ENCODE measurements at regions not wholly inside any gene's neighbourhood (a gene's known extent, or its start where the extent isn't known, plus 50 kb on each side); places are given as distances from the start of the nearest gene placed in this dataset.

DNA sequence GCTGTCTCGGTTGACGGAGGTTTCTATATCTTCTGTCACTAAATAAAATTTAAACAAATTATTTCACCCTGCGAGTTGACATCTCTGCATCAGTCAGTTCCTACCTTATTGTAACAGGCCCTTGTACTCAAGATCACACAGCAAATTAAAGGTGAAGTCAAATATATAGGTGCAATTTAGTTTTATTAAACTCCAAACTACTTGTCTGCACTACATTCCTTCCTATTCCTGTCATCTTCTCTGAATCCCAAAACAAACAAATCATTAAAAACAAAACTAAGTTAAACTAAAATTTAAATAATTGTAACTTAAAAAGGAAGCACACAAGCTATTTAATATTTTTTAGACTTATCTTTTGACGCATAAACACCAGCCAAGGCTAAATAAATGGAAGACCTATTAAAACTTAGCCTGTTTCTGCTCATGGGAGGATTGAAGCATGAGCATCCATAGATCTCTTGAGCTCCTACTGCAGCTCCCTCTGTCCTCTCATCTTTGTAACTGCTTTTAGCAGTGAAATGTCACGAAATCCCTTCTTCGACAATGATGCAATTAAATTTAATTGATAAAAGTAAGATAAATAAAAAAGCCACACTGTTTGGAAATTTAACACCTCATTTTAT lies 1152.3 kb upstream of the GJE1 start:
- TF ChIP-seq, protein P1, sequence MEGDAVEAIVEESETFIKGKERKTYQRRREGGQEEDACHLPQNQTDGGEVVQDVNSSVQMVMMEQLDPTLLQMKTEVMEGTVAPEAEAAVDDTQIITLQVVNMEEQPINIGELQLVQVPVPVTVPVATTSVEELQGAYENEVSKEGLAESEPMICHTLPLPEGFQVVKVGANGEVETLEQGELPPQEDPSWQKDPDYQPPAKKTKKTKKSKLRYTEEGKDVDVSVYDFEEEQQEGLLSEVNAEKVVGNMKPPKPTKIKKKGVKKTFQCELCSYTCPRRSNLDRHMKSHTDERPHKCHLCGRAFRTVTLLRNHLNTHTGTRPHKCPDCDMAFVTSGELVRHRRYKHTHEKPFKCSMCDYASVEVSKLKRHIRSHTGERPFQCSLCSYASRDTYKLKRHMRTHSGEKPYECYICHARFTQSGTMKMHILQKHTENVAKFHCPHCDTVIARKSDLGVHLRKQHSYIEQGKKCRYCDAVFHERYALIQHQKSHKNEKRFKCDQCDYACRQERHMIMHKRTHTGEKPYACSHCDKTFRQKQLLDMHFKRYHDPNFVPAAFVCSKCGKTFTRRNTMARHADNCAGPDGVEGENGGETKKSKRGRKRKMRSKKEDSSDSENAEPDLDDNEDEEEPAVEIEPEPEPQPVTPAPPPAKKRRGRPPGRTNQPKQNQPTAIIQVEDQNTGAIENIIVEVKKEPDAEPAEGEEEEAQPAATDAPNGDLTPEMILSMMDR (IDR thresholded peaks at IDR 0.05): no peak
- no peak for TF ChIP-seq ZFX (IDR thresholded peaks at IDR 0.05; ENCODE audit: borderline replicate concordance)
- H3K27ac ChIP-seq: no peak overlapping the region

DNA sequence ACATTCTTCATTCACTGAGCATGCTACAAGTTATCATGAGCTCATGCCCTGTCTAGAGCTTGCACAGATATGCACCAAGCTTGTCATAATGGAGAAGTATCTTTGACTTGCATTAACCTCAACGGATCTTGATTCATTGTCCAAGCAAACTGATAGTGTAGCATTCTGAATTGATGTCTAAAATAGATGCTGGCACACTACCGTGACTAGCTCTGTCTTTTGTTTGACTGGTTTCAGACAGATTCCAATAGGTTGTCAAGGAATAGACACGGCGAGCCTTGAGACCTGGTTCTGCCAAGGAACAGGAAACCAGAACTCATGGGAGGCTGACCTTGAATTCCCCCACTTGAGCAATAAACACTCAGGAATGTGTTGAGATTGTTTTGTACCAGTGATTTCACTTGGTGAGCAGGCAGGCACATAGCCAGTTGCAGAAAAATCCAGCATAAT lies 1153.1 kb upstream of the GJE1 start:
- no peak for TF ChIP-seq ZFX (IDR thresholded peaks at IDR 0.05; ENCODE audit: borderline replicate concordance)
- TF ChIP-seq, protein P1 (IDR thresholded peaks at IDR 0.05): no peak
- no peak overlapping the region for H3K27ac ChIP-seq

DNA sequence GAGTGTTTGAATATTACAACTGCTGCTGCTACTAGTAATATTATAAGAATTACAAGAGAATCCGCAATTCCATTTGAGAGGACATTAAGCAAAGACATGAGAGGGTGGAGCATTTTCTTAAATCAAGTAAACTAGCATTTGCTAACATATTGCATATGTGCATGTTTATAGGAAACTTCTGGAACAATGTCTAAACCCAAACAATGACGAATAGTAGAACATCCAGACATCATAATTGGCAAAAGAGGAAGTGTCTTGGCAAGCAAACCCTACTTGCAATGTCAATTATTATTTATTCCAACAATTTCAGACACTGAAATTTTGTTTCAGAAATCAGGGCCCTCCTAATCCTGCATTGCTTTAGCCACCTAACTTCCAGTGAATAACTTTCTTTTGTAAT lies 1155.3 kb upstream of the GJE1 start:
- no peak overlapping the region for H3K27ac ChIP-seq
- no peak for TF ChIP-seq ZFX (IDR thresholded peaks at IDR 0.05; ENCODE audit: borderline replicate concordance)
- TF ChIP-seq, protein P1 (IDR thresholded peaks at IDR 0.05): no peak

DNA sequence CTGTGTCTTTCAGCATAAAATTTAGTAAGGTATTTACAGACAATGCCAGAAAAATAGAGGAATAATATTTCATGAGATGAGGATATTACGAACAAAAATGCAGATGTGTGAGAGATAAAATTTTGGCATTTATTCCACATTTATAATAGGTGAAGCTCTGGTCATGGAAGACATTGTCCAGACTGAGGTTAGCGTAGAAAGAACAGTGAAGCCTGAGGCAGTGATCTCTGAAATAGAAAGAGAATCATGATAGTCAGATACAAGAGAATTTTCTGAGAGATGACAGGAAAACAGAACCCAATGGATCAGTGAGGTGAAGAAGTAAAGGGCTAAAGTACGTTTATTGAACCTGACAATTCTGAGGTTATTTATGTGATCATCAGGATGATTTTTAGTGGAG lies 1155.9 kb upstream of the GJE1 start:
- no peak overlapping the region for H3K27ac ChIP-seq
- TF ChIP-seq, protein P1 (IDR thresholded peaks at IDR 0.05): no peak
- TF ChIP-seq ZFX (IDR thresholded peaks at IDR 0.05; ENCODE audit: borderline replicate concordance): no peak

DNA sequence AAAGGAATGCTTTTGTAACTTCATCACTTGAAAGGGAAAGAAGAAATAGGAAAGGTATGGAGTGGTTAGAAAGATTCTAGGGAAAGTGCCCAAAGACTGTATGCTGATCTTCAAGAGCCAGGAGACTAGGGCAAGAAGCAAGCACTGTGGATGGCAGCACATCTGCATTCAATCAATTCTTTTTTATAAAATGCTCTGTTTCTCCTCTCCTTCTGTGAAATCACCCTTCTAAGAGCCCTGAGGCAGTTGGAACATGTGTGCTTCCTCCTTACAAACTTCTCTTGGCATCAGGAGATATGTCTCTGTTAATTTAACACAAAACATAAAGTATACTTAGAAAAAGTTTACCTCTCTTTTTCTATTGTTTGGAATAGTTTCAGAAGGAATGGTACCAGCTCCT lies 1162.2 kb upstream of the GJE1 start:
- no peak overlapping the region for H3K27ac ChIP-seq
- TF ChIP-seq, protein P1 (IDR thresholded peaks at IDR 0.05): no peak
- no peak for TF ChIP-seq ZFX (IDR thresholded peaks at IDR 0.05; ENCODE audit: borderline replicate concordance)

DNA sequence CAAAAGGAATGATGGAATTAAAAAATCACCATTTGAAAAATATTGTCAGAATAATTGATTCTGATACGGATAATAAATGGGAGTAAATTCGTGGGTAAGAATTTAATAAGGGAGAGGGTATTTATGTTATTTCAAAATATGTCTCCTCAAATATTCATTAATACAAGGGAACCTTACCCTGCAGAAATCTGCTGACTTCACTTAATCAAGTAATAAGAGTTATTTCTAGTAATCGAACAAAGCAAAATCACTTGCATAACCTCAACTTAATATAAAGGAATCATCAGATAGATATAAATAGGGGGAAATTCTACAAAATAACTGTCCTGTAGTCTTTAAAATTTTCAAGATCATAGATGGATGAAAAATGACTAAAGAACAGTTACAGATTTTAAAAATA lies 1164.7 kb upstream of the GJE1 start:
- H3K27ac ChIP-seq: no peak overlapping the region
- TF ChIP-seq, protein P1 (IDR thresholded peaks at IDR 0.05): no peak
- no peak for TF ChIP-seq ZFX (IDR thresholded peaks at IDR 0.05; ENCODE audit: borderline replicate concordance)

DNA sequence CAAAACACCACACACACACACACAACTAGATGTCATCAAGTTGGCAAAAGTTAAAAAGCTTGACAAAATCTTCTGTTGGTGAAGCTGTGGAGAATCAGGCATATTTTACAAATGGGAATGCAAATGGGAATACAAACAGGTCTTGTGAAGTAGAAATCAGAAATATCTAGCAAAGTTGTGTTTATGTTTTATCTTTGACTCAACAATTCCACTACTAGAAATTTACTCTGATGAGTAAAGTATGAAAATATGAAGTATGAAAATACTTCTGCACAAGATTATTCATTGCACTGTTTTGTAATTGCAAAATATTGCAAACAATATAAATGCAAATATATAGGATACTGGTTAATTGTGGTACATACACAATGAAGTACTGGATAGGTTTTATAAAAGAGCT lies 1166.0 kb upstream of the GJE1 start:
- no peak for TF ChIP-seq ZFX (IDR thresholded peaks at IDR 0.05; ENCODE audit: borderline replicate concordance)
- H3K27ac ChIP-seq: no peak overlapping the region

DNA sequence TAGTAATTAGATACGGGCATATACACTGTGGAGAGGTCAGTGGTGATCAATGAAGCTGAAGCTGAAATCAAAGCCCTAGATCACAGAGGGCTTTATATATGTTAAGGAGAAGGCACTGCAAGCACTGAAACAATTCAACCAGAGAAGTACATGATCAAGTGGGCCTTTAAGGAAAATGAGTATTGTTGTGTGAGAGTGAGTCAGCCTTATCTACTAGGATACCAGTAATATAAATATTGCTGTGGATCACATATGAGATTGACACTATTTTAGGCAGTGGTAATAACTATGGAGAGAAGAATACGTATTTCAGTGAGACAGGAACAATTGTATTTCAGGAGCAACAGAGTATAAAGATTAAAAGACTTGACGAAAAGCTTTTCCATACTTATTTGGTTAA lies 1172.2 kb upstream of the GJE1 start:
- H3K27ac ChIP-seq: no peak overlapping the region
- no peak for TF ChIP-seq ZFX (IDR thresholded peaks at IDR 0.05; ENCODE audit: borderline replicate concordance)
- TF ChIP-seq, protein P1 (IDR thresholded peaks at IDR 0.05): no peak
